Fibroblast of the aortic adventitia (primary cell): ENCODE measurements at regions not wholly inside any gene's neighbourhood (a gene's known extent, or its start where the extent isn't known, plus 50 kb on each side); places are given as distances from the start of the nearest gene placed in this dataset.
A peak's percentile ranks its signal among the peaks of the same experiment; 100 is the strongest.

Experiments used
- DNase-seq: peaks from one replicate; pipeline ENCODE4 v3.0.0-alpha.2; 2010; ENCODE audit warnings: low read depth
- H3K4me3 ChIP-seq: 2 replicates; pipeline ENCODE4 v1.5.1; 2011; ENCODE audit warnings: low read depth, mild to moderate bottlenecking, control low read depth, low read length, moderate library complexity
- TF ChIP-seq, protein P1 (sequence below): IDR thresholded peaks from 2 replicates; pipeline ENCODE4 v1.5.1; 2011; ENCODE audit warnings: mild to moderate bottlenecking, low read length, control low read depth, inconsistent platforms; ENCODE audit not compliant: insufficient read depth

GRCh38 chr22:27455526-27455925 is 346.0 kb downstream of the MN1 start:
- TF ChIP-seq, protein P1, sequence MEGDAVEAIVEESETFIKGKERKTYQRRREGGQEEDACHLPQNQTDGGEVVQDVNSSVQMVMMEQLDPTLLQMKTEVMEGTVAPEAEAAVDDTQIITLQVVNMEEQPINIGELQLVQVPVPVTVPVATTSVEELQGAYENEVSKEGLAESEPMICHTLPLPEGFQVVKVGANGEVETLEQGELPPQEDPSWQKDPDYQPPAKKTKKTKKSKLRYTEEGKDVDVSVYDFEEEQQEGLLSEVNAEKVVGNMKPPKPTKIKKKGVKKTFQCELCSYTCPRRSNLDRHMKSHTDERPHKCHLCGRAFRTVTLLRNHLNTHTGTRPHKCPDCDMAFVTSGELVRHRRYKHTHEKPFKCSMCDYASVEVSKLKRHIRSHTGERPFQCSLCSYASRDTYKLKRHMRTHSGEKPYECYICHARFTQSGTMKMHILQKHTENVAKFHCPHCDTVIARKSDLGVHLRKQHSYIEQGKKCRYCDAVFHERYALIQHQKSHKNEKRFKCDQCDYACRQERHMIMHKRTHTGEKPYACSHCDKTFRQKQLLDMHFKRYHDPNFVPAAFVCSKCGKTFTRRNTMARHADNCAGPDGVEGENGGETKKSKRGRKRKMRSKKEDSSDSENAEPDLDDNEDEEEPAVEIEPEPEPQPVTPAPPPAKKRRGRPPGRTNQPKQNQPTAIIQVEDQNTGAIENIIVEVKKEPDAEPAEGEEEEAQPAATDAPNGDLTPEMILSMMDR = no peak
- no peak for DNase-seq
- no peak overlapping the region for H3K4me3 ChIP-seq

GRCh38 chr22:27456696-27457503 is 344.7 kb downstream of the MN1 start:
- H3K4me3 ChIP-seq = no peak overlapping the region
- DNase-seq = peak; percentile 73

GRCh38 chr22:27459999-27460398 is 341.6 kb downstream of the MN1 start:
- peak; percentile 24 for DNase-seq
- no peak overlapping the region for H3K4me3 ChIP-seq
- TF ChIP-seq, protein P1 = no peak

More at GRCh38 chr22:27456696-27457503, 344.7 kb downstream of the MN1 start:
- TF ChIP-seq, protein P1 = no peak

GRCh38 chr22:27460591-27461347 is 340.8 kb downstream of the MN1 start:
- DNase-seq = peak; percentile 94
- no peak overlapping the region for H3K4me3 ChIP-seq
- TF ChIP-seq, protein P1 = no peak

GRCh38 chr22:27461470-27461869 is 340.1 kb downstream of the MN1 start:
- H3K4me3 ChIP-seq = no peak overlapping the region
- peak; percentile 85 for DNase-seq
- TF ChIP-seq, protein P1 = no peak

GRCh38 chr22:27462190-27462589 is 339.4 kb downstream of the MN1 start:
- DNase-seq = peak; percentile 28
- TF ChIP-seq, protein P1 = no peak
- H3K4me3 ChIP-seq = no peak overlapping the region
